IMR-90 (cell line): ENCODE measurements at regions not wholly inside any gene's neighbourhood (a gene's known extent, or its start where the extent isn't known, plus 50 kb on each side); places are given as distances from the start of the nearest gene placed in this dataset.

Source experiments
- ATAC-seq: fragments of 200-7000 bp; cut with Tn5 transposase; 2 replicates; pipeline ENCODE4 v1.9.1; 2020; ENCODE audit warnings: low read depth, mild to moderate bottlenecking, moderate library complexity
- BruUV-seq: library from RNA; stranded (reverse); fragments of 400-500 nt; replicated peaks from 2 replicates; lab custom pipeline; 2021; lab: Mats Ljungman, UMichigan
- CTCF ChIA-PET: fragments of 300-600 bp; formaldehyde crosslinking; extraction: SDS; loops from one replicate; lab custom pipeline; 2021; ENCODE audit warnings: antibody characterized with exemption; lab: Yijun Ruan, JAX
- POLR2A ChIA-PET: fragments of 300-600 bp; sonication (Branson Sonifier 250); formaldehyde crosslinking; loops from one replicate; lab custom pipeline; 2022; ENCODE audit warnings: antibody characterized with exemption; ENCODE audit not compliant: unreplicated experiment; lab: Charles Lee
- DNase-seq: peaks from one replicate; pipeline ENCODE4 v3.0.0; 2013
- H2AFZ ChIP-seq: replicated peaks from 2 replicates; pipeline ENCODE3; 2013; ENCODE audit warnings: low read length, mild to moderate bottlenecking; ENCODE audit not compliant: poor library complexity
- H2AK5ac ChIP-seq: 2 replicates; pipeline ENCODE4 v1.6.1; 2013; ENCODE audit warnings: low read depth, low read length, inconsistent platforms
- H2AK9ac ChIP-seq: replicated peaks from 2 replicates; pipeline ENCODE3; 2013; ENCODE audit warnings: mild to moderate bottlenecking, low read depth, low read length, moderate library complexity; ENCODE audit not compliant: poor library complexity
- H2BK120ac ChIP-seq: 2 replicates; pipeline ENCODE4 v1.6.1; 2013; ENCODE audit warnings: low read depth, low read length, inconsistent platforms
- H2BK15ac ChIP-seq: 3 replicates; pipeline ENCODE4 v1.6.1; 2013; ENCODE audit warnings: low read depth, low read length, inconsistent platforms
- H2BK20ac ChIP-seq: 2 replicates; pipeline ENCODE4 v1.6.1; 2013; ENCODE audit warnings: low read depth, mild to moderate bottlenecking, inconsistent platforms, low read length, moderate library complexity
- H2BK5ac ChIP-seq: 2 replicates; pipeline ENCODE4 v1.6.1; 2013; ENCODE audit warnings: mild to moderate bottlenecking, low read depth, low read length, inconsistent platforms; ENCODE audit not compliant: poor library complexity, severe bottlenecking
- H3K14ac ChIP-seq: replicated peaks from 2 replicates; pipeline ENCODE4 v1.6.1; 2013; ENCODE audit warnings: low read depth, low read length, inconsistent platforms
- H3K18ac ChIP-seq: 2 replicates; pipeline ENCODE4 v1.6.1; 2013; ENCODE audit warnings: low read depth, low read length, control low read depth
- H3K23ac ChIP-seq: 2 replicates; pipeline ENCODE4 v1.6.1; 2013; ENCODE audit warnings: low read depth, low read length, inconsistent platforms
- H3K27ac ChIP-seq: 2 replicates; pipeline ENCODE4 v1.5.1; 2013; ENCODE audit warnings: mild to moderate bottlenecking, control low read depth, low read length; ENCODE audit not compliant: insufficient read depth
- H3K27me3 ChIP-seq: 2 replicates; pipeline ENCODE4 v1.6.1; 2013; ENCODE audit warnings: low read length; ENCODE audit not compliant: control insufficient read depth, insufficient read depth
- H3K36me3 ChIP-seq: 2 replicates; pipeline ENCODE4 v1.6.1; 2013; ENCODE audit warnings: low read length, mixed read lengths; ENCODE audit not compliant: control insufficient read depth, insufficient read depth
- H3K4ac ChIP-seq: 2 replicates; pipeline ENCODE4 v1.6.1; 2013; ENCODE audit warnings: low read depth, low read length, inconsistent platforms
- H3K4me1 ChIP-seq: 2 replicates; pipeline ENCODE4 v1.6.1; 2013; ENCODE audit warnings: low read length, mixed read lengths; ENCODE audit not compliant: control insufficient read depth, insufficient read depth
- H3K4me2 ChIP-seq: 2 replicates; pipeline ENCODE4 v1.6.1; 2013; ENCODE audit warnings: low read depth, mild to moderate bottlenecking, control low read depth, low read length, moderate library complexity
- H3K4me3 ChIP-seq: 2 replicates; pipeline ENCODE4 v1.5.1; 2013; ENCODE audit warnings: low read depth, mild to moderate bottlenecking, control low read depth, low read length, moderate library complexity; ENCODE audit not compliant: insufficient read depth
- H3K56ac ChIP-seq: 2 replicates; pipeline ENCODE4 v1.6.1; 2013; ENCODE audit warnings: low read length, inconsistent platforms; ENCODE audit not compliant: insufficient read depth; ENCODE audit errors: extremely low read depth
- H3K79me1 ChIP-seq, 2 experiments: 2 replicates each; pipeline ENCODE4 v1.6.1; 2013; ENCODE audit warnings: low read length in 2 of 2, inconsistent platforms in 1 of 2, low read depth in 1 of 2
- H3K9ac ChIP-seq: 2 replicates; pipeline ENCODE4 v1.6.1; 2013; ENCODE audit warnings: low read depth, low read length, control low read depth
- H3K9me1 ChIP-seq: 2 replicates; pipeline ENCODE4 v1.6.1; 2013; ENCODE audit warnings: low read length, inconsistent platforms; ENCODE audit not compliant: insufficient read depth
- H3K9me3 ChIP-seq: 2 replicates; pipeline ENCODE4 v1.6.1; 2013; ENCODE audit warnings: low read length; ENCODE audit not compliant: control insufficient read depth, insufficient read depth
- H4K20me1 ChIP-seq: 2 replicates; pipeline ENCODE4 v1.6.1; 2013; ENCODE audit warnings: low read length, inconsistent platforms; ENCODE audit not compliant: insufficient read depth
- H4K5ac ChIP-seq: 2 replicates; pipeline ENCODE4 v1.6.1; 2013; ENCODE audit warnings: mild to moderate bottlenecking, low read depth, low read length, control low read depth
- H4K8ac ChIP-seq, 2 experiments: 2 replicates each; pipeline ENCODE4 v1.6.1; 2013; ENCODE audit warnings: low read depth in 2 of 2, low read length in 2 of 2, control low read depth in 1 of 2, inconsistent platforms in 1 of 2
- H4K91ac ChIP-seq: 2 replicates; pipeline ENCODE4 v1.6.1; 2013; ENCODE audit warnings: low read depth, low read length, inconsistent platforms; ENCODE audit not compliant: insufficient read depth
- BHLHE40 ChIP-seq: fragments of 150-350 bp; IDR thresholded peaks from 2 replicates; pipeline ENCODE4 v1.6.1; 2016; ENCODE audit warnings: mild to moderate bottlenecking, low read depth, low read length
- CEBPB ChIP-seq: IDR thresholded peaks from 2 replicates; pipeline ENCODE4 v1.6.1; 2012; ENCODE audit warnings: low read depth, low read length, improper control_type of control experiment
- CHD1 ChIP-seq: IDR thresholded peaks from 2 replicates; pipeline ENCODE4 v1.6.1; 2012; ENCODE audit warnings: low read depth, low read length, improper control_type of control experiment
- CTCF ChIP-seq: conservative IDR thresholded peaks from 2 replicates; pipeline ENCODE4 v1.5.1; 2012; ENCODE audit warnings: mild to moderate bottlenecking, low read depth, low read length, improper control_type of control experiment
- ELK1 ChIP-seq: fragments of 150-350 bp; IDR thresholded peaks from 2 replicates; pipeline ENCODE4 v1.6.1; 2016; ENCODE audit warnings: low read depth, mild to moderate bottlenecking, low read length, moderate library complexity, borderline replicate concordance
- FOS ChIP-seq: fragments of 150-350 bp; IDR thresholded peaks from 2 replicates; pipeline ENCODE4 v1.6.1; 2016; ENCODE audit warnings: low read depth, low read length
- NFE2L2 ChIP-seq: fragments of 150-350 bp; IDR thresholded peaks from 2 replicates; pipeline ENCODE4 v1.6.1; 2016; ENCODE audit warnings: low read depth, mild to moderate bottlenecking, low read length
- POLR2A ChIP-seq: IDR thresholded peaks from 2 replicates; pipeline ENCODE4 v1.6.1; 2012; ENCODE audit warnings: mild to moderate bottlenecking, low read depth, low read length
- RCOR1 ChIP-seq: IDR thresholded peaks from 2 replicates; pipeline ENCODE4 v1.6.1; 2012; ENCODE audit warnings: mild to moderate bottlenecking, low read length, improper control_type of control experiment; ENCODE audit not compliant: insufficient replicate concordance
- WGBS, 2 experiments: methylation state at CpG; one replicate each; pipeline versions ENCODE4 v1.1.5 to v1.1.7; 2013; ENCODE audit warnings: missing lambda C conversion rate in 2 of 2; ENCODE audit not compliant: insufficient read length in 1 of 2; ENCODE audit errors: extremely low coverage in 2 of 2; 5-methylcytosine and 5-hydroxymethylcytosine counted together
- dilution Hi-C: fragments of 300-500 bp; cut with HindIII; formaldehyde crosslinking; loops from one replicate; pipeline ENCODE4 v1.14.3; 2018; ENCODE audit warnings: low sequenced_read_pairs; ENCODE audit not compliant: unreplicated experiment
- in situ Hi-C: fragments of 300-500 bp; cut with MboI; formaldehyde crosslinking; loops from 3 replicates; pipeline ENCODE4 v1.14.3; 2019; ENCODE audit warnings: low sequenced_read_pairs, inconsistent platforms, mixed read lengths
- intact Hi-C: fragments of 100-400 bp; cut with micrococcal nuclease; formaldehyde crosslinking; loops from 2 replicates; pipeline ENCODE4 v1.10.0; 2022

GRCh38 chr17:14621826-14622614, 321.1 kb downstream of the HS3ST3B1 start:
- Histone ChIP-seq H4K91ac (no peak overlapping the region), H3K14ac (no peak overlapping the region), H4K8ac (no peak overlapping the region), H3K36me3 (no peaks in the 10 kb centered on the region), H2BK120ac (no peak overlapping the region), H2AK9ac (no peak overlapping the region), H3K27ac (no peak overlapping the region), H3K9ac (no peak overlapping the region), H3K4ac (no peak overlapping the region), H4K20me1 (no peaks in the 10 kb centered on the region), H3K4me1 (no peaks in the 10 kb centered on the region), H3K18ac (no peak overlapping the region), H3K27me3 (no peaks in the 10 kb centered on the region; the same call in 1 of the 2 replicates), H3K9me3 (no peaks in the 10 kb centered on the region), H2BK20ac (no peak overlapping the region), H3K79me1 (no peaks in the 10 kb centered on the region), H3K23ac (no peak overlapping the region), H2BK5ac (no peak overlapping the region), H4K5ac (no peak overlapping the region), H2BK15ac (no peak overlapping the region), H3K4me2 (no peak overlapping the region), H3K4me3 (no peak overlapping the region), H3K9me1 (no peaks in the 10 kb centered on the region), H3K56ac (no peak overlapping the region), H2AK5ac (no peak overlapping the region), H2AFZ (no peak overlapping the region)
- ATAC-seq (no peak), DNase-seq (no peak)
- in situ Hi-C loops (no loop called here), intact Hi-C loops (no loop called here), dilution Hi-C loops (no loop called here)
- ChIA-PET CTCF (no interaction called here), POLR2A (interaction anchor here (0.6 kb wide), 1 partner anchor 105 kb away, joined by 4 read pairs; no protein-coding TSS in a partner anchor)
- WGBS, 2 experiments: 83% methylated on average over 6 of the region's 13 CpGs; no CpG with 5 or more reads in 1 of the 2 experiments
- TF ChIP-seq POLR2A (no peak), BHLHE40 (no peak), CHD1 (no peak), RCOR1 (no peak), ELK1 (no peak), NFE2L2 (no peak), CEBPB (no peak), FOS (no peak), CTCF (no peak)
- no TSS peak for BruUV-seq
